HEK293 (cell line): ENCODE measurements at regions not wholly inside any gene's neighbourhood (a gene's known extent, or its start where the extent isn't known, plus 50 kb on each side); places are given as distances from the start of the nearest gene placed in this dataset.
"Not testable (repeated sequence)": the region's sequence is repeated elsewhere in the genome, so short reads cannot be mapped to it uniquely, and the experiment has no call there.

Source experiments
- CTCF ChIA-PET: fragments of 350-600 bp; formaldehyde crosslinking; extraction: SDS; loops from one replicate; lab custom pipeline; 2021; ENCODE audit warnings: antibody characterized with exemption; lab: Yijun Ruan, JAX
- POLR2A ChIA-PET: fragments of 300-600 bp; formaldehyde crosslinking; extraction: SDS; loops from one replicate; lab custom pipeline; 2020; ENCODE audit warnings: antibody characterized with exemption, inconsistent platforms; lab: Yijun Ruan, JAX
- H3K27ac ChIP-seq: fragments of 200-500 bp; sonication (Bioruptor generic); 2 replicates; pipeline ENCODE4 v1.5.1; 2014; ENCODE audit warnings: low read depth, low read length, control low read depth, inconsistent platforms; ENCODE audit errors: extremely low read depth
- H3K36me3 ChIP-seq, 2 experiments: fragments of 200-500 bp in 1 of 2; sonication (Bioruptor generic) in 1 of 2; 1 replicate in 1 of 2; 2 replicates in 1 of 2; pipeline ENCODE4 v1.5.1; 2014 to 2017; ENCODE audit warnings: inconsistent platforms in 2 of 2, low read length in 2 of 2; ENCODE audit not compliant: control insufficient read depth in 2 of 2, insufficient read depth in 1 of 2
- H3K4me1 ChIP-seq: fragments of 200-500 bp; sonication (Bioruptor generic); 2 replicates; pipeline ENCODE4 v1.5.1; 2014; ENCODE audit warnings: mild to moderate bottlenecking, low read length, inconsistent platforms; ENCODE audit not compliant: control insufficient read depth, insufficient read depth
- H3K4me3 ChIP-seq: 2 replicates; pipeline ENCODE4 v1.5.1; 2011; ENCODE audit warnings: low read depth, mild to moderate bottlenecking, control low read depth, low read length, moderate library complexity
- H3K9me3 ChIP-seq: fragments of 200-500 bp; sonication (Bioruptor generic); 2 replicates; pipeline ENCODE4 v1.5.1; 2014; ENCODE audit warnings: low read depth, low read length, inconsistent platforms; ENCODE audit not compliant: control insufficient read depth, insufficient read depth
- FEZF1 ChIP-seq: fragments of 450-650 bp; formaldehyde crosslinking; IDR thresholded peaks from 2 replicates; pipeline ENCODE4 v1.5.1; 2016; ENCODE audit warnings: missing biosample characterization, missing genetic modification characterization
- ZBTB44 ChIP-seq: fragments of 450-650 bp; IDR thresholded peaks from 2 replicates; pipeline ENCODE4 v1.5.1; 2018; ENCODE audit warnings: missing biosample characterization, mild to moderate bottlenecking, missing genetic modification characterization
- ZNF112 ChIP-seq: fragments of 450-650 bp; formaldehyde crosslinking; IDR thresholded peaks from 2 replicates; pipeline ENCODE4 v1.5.0; 2017; ENCODE audit warnings: missing biosample characterization, missing genetic modification characterization
- ZNF174 ChIP-seq: fragments of 450-650 bp; formaldehyde crosslinking; IDR thresholded peaks from 2 replicates; pipeline ENCODE4 v1.5.0; 2017; ENCODE audit warnings: missing biosample characterization, mild to moderate bottlenecking, missing genetic modification characterization
- ZNF19 ChIP-seq: fragments of 450-650 bp; formaldehyde crosslinking; IDR thresholded peaks from 2 replicates; pipeline ENCODE4; 2016; ENCODE audit warnings: missing biosample characterization, missing genetic modification characterization, low read depth
- ZNF266 ChIP-seq: fragments of 450-650 bp; formaldehyde crosslinking; IDR thresholded peaks from 2 replicates; pipeline ENCODE4 v1.5.1; 2016; ENCODE audit warnings: missing biosample characterization, missing genetic modification characterization, low read depth
- ZNF311 ChIP-seq: fragments of 450-650 bp; formaldehyde crosslinking; IDR thresholded peaks from 2 replicates; pipeline ENCODE4 v1.5.1; 2017; ENCODE audit warnings: missing biosample characterization, missing genetic modification characterization, borderline replicate concordance
- ZNF354C ChIP-seq: fragments of 450-650 bp; formaldehyde crosslinking; IDR thresholded peaks from 2 replicates; pipeline ENCODE4 v1.5.1; 2016; ENCODE audit warnings: missing biosample characterization, missing genetic modification characterization, low read depth, borderline replicate concordance
- ZNF433 ChIP-seq: fragments of 450-650 bp; formaldehyde crosslinking; IDR thresholded peaks from 2 replicates; pipeline ENCODE4 v1.5.1; 2016; ENCODE audit warnings: missing biosample characterization, missing genetic modification characterization, low read depth
- ZNF692 ChIP-seq: fragments of 450-650 bp; formaldehyde crosslinking; IDR thresholded peaks from 2 replicates; pipeline ENCODE4 v1.5.1; 2016; ENCODE audit warnings: missing biosample characterization, missing genetic modification characterization
- ZNF777 ChIP-seq: fragments of 450-650 bp; formaldehyde crosslinking; IDR thresholded peaks from 2 replicates; pipeline ENCODE4 v1.5.1; 2017; ENCODE audit warnings: missing biosample characterization, missing genetic modification characterization, borderline replicate concordance

GRCh38 chr6:93176070-93176469, 243.3 kb downstream of the EPHA7 start:
- H3K27ac ChIP-seq, result no peak overlapping the region
- no peak for TF ChIP-seq ZNF311 (tag by site-specific recombination)
- 0 out of 2 replicates have a peak, but pooled peaks have one; percentile 11 for TF ChIP-seq ZBTB44
- TF ChIP-seq ZNF692 (tag by site-specific recombination), result 0 out of 2 replicates have a peak, but pooled peaks have one; percentile 42
- TF ChIP-seq, all 188 proteins: peak for 2
- Histone ChIP-seq H3K9me3 (no peaks in the 10 kb centered on the region), H3K4me1 (peaks cover 6% of the 10 kb centered on the region), H3K36me3 (no peaks in the 10 kb centered on the region), H3K4me3 (no peak overlapping the region)
- ChIA-PET CTCF (interaction anchor here (0.7 kb wide), 1 partner anchor 13 kb away, joined by 3 read pairs; no protein-coding TSS in a partner anchor), POLR2A (no interaction called here)

GRCh38 chr6:93173573-93173972, 245.8 kb downstream of the EPHA7 start:
- POLR2A ChIA-PET, H3K36me3 ChIP-seq, H3K4me1 ChIP-seq, H3K9me3 ChIP-seq, H3K4me3 ChIP-seq, H3K27ac ChIP-seq, CTCF ChIA-PET: not testable (repeated sequence)

GRCh38 chr6:93165850-93166430, 253.4 kb downstream of the EPHA7 start:
- no peaks in the 10 kb centered on the region for H3K36me3 ChIP-seq
- H3K4me3 ChIP-seq, result no peak overlapping the region
- TF ChIP-seq ZNF433 (no peak), ZNF112 (tag by site-specific recombination) (no peak), FEZF1 (tag by site-specific recombination) (0 out of 2 replicates have a peak, but pooled peaks have one; percentile 15)
- CTCF ChIA-PET, result interaction anchor here (0.7 kb wide), 1 partner anchor 417 kb away, joined by 4 read pairs; no protein-coding TSS in a partner anchor
- H3K27ac ChIP-seq, result no peak overlapping the region
- POLR2A ChIA-PET, result no interaction called here
- H3K4me1 ChIP-seq, result 0 out of 2 replicates have a peak, but pooled peaks cover 2% of the 10 kb centered on the region
- H3K9me3 ChIP-seq, result no peaks in the 10 kb centered on the region

GRCh38 chr6:93164781-93165180, 254.6 kb downstream of the EPHA7 start:
- H3K4me3 ChIP-seq, result no peak overlapping the region
- POLR2A ChIA-PET, result no interaction called here
- no peaks in the 10 kb centered on the region for H3K9me3 ChIP-seq
- CTCF ChIA-PET, result interaction anchor here (0.5 kb wide), 2 partner anchors 19 to 306 kb away, joined by 3 to 5 read pairs; no protein-coding TSS in a partner anchor
- 0 out of 2 replicates have a peak, but pooled peaks cover 2% of the 10 kb centered on the region for H3K4me1 ChIP-seq
- no peaks in the 10 kb centered on the region for H3K36me3 ChIP-seq
- H3K27ac ChIP-seq, result no peak overlapping the region
- TF ChIP-seq FEZF1 (tag by site-specific recombination) (peak; percentile 43; the same call in 1 of the 2 replicates), ZNF354C (tag by site-specific recombination) (no peak), ZNF266 (tag by site-specific recombination) (no peak), ZNF19 (tag by site-specific recombination) (no peak), ZNF174 (tag by site-specific recombination) (no peak), ZNF433 (no peak), ZNF777 (tag by site-specific recombination) (no peak)
